HG03558 (cell line): ENCODE measurements at regions not wholly inside any gene's neighbourhood (a gene's known extent, or its start where the extent isn't known, plus 50 kb on each side); places are given as distances from the start of the nearest gene placed in this dataset.
"Not testable (repeated sequence)": the region's sequence is repeated elsewhere in the genome, so short reads cannot be mapped to it uniquely, and the experiment has no call there.

ENCODE experiments used
- ATAC-seq: cut with Tn5 transposase; IDR thresholded peaks from one replicate; pipeline ENCODE4 v1.9.1; 2021; ENCODE audit warnings: moderate number of reproducible peaks; ENCODE audit not compliant: unreplicated experiment; ENCODE audit errors: extremely low read depth

DNA sequence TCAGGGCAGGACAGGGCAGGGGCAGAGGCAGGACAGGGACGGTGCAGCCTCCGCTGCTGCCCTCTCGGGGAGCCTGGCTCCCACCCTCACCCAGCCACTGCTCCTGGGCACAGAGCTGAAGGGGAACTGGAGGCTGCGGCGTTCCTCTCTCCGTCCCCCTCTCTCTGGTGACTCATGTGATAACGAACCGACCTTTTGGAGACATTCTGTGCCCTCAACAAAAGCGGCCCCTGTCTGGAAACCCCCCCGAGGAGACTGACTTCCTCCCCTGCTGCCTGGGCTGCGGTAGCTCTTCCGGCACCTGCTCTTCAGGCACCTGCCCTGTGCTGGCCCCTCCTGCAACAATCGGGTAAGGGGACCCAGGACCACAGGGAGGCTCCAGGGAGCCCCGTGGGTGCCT is 5419.6 kb upstream of the TPTE start:
- ATAC-seq, result not testable (repeated sequence)

DNA sequence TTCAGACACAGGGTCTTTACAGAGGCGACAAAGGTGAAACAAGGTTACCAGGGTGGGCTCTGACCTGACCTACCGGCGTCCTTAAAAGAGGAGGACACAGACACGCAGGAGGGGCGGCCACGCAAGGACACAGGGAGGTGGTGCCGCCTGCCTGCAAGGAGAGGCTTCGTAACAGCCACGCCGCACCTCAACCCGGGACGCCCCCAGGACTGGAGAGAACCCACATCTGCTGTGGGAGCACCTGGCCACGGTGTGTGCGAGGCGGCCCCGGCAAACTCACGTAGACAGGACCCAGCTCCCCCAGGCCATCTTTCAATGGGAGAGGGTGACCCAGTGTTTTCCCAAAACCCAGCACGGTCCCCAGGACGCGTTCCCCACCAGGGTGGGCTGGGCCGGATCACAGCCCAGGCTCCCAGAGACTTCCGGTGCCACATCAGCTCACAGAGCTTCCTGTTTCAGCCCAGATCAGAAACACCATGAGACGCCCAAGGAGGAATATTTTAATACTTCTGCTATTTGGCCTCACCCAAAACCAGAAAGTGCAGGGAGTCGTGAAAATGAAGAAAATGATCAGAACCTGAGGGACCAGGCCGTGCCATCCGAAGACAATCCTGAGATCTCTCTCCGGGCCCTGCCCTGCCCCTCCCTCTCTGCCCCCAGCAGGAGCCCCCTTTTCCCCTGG is 5417.4 kb upstream of the TPTE start:
- ATAC-seq, result not testable (repeated sequence)

DNA sequence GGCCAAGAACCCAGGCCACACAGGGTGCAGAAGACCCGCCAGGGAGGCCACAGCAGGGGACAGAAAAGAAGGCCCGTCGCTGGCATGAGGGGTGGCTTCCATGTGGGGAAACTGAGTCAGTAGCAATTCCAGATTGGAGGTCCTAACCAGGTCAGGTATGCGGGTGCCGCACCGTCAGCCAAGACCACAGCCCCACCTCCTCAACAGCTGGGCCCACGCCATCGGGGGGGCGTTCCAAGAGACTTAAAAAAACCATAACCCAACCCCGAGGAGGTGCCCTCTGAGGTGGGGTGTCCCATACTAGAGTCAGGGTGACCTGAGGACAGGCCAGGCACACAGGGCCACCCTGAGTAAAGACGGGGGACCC is 5416.8 kb upstream of the TPTE start:
- not testable (repeated sequence) for ATAC-seq

DNA sequence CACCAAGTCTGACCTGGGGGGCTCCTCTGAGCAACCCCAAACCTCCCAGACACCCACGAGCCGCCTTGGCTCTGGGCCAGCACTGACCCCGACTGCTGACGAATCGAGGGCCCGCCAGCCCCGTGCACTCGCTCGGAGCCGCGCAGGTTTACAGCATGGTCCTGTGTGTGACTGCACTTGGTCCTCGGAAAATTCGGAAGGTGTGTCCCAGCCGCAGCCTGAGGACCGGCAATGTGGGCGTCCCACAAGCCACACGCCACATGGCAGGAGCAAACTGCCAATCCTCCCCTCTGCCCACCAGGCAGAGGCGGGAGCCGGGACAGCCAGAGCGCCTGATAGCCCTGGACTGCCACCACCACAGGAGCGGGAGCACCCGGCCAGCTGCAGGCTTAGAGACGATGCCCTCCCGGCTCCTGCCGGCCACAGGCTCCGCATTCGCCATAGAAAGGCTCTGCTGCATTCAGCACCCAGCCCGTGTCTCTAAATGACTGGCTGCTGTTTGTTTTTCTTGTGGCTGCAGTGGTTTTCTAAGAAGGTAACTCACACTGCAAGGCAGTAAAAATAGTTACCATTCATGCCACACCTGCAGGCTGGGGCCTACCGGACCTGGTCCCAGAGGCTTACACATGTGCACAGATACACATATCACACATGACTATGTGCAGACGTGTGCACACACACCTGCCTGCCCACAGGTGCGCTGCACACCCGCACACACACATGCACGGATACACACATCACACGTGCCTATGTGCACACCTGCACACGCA is 5415.3 kb upstream of the TPTE start:
- ATAC-seq, result not testable (repeated sequence)

DNA sequence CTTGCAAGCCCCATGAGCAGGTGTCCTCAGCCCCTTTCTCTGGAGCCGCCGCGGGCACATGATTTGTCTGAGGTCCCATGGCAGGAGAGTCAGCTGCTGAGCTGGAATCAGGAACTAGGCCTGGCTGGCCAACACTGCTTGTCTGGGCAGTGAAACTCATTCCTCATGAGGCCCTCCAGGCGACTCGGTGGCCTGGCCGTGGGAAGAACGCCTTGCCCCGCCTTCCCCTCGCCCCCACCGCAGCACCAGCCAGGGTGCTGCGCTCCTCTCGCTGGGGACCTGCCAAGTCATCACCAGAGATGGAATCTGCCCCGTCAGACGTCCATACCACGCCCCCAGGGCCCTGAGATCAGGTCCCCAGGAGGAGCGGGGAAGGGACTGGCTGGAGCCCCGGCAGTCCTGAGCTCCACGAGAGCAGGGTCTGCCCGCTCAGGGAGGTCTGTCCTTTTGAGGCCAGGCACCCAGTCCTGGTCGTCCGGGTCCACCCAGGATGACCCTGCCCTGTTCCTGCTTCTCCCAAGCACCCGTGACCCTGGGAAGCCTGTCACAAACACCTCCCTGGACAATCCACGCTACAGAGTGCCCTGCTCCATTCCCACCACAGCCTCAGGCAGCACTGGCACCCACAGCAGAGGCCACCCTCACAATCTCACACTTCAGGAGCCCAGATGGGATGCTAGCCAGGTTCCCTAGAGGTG is 5414.5 kb upstream of the TPTE start:
- ATAC-seq, result not testable (repeated sequence)

DNA sequence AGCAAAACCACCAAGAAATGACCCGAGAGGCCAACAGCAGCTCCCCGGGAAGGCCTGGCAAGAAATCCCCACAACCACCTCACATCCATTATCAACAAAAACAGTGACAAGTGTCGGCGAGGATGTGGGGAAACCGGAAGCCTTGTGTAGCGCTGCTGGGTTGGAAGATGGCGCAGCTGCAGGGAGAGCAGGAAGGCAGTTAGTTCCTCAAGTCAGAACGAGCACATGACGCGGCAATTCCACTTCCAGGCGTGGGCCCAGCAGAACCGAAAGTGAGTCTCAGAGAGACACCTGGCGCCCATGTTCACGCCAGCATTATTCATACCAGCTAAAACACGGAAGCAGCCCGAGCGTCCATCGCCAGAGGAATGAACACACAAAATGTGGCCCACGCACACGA is 5413.7 kb upstream of the TPTE start:
- ATAC-seq, result not testable (repeated sequence)

DNA sequence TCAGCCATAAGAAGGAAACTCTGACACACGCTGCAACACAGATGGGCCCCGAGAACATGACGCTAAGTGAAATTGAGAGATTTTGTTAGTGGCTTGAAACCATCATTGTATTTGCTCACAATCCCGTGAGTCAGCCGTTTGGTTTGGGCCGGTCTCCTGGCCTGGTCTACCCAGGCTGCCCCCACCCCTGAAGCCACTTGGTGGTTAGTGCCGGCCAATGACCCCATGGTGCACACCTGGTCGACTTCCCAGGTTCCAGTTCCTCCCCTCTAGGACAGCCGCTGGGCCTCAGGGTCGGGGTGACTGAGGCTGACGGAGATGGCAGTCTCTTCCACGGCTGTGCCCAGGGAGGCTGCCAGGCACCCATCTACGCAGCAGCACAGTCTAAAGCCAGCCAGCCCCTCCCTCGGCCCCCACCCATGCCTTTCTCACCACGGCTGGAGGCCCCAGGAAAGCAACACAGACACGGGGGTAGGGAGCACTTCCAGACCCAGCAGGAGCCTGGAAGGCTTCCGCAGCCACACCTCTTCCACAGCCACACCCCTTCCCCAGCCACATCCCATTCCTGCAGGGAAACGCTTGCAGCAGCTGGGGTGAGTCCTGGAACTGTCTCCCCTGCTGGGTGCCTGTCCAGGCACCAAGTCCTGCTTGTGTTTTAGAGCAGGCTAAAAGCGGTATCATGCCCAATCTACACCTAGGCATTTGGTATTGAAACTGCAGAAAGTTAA is 5413.2 kb upstream of the TPTE start:
- ATAC-seq, result not testable (repeated sequence)

DNA sequence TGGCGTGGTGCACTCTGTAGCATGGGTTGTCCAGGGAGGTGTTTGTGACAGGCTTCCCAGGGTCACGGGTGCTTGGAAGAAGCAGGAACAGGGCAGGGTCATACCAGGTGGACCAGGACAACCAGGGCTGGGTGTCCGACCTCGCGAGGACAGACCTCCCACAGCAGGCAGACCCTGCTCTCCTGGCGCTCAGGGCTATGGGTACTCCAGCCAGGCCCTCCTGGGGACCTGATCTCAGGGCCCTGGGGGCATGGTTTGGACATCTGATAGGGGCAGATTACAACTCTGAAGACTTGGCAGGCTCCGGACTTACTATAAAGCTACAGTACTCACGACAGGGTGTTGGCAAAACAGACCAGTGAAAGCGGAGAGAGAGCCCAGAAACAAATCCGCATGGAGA is 5410.2 kb upstream of the TPTE start:
- ATAC-seq, result not testable (repeated sequence)

DNA sequence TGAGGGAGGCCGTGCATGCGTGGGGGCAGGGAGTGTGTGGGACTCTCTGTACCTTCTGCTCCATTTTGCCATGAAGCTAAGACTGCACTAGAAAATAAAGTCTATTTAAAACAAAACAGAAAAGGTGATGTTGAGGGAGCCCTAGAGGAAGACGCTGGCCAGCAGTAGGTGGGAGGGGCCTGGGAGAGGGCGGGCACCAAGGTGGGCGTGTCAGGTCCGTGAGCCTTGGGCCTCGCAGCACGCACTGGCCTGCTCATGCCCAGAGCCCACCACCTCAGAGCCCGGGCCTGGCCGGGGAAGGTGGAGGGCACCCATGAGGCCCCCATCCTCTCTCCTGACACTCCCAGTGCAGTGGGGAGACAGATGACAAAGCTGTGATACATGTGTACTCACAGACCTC is 5408.3 kb upstream of the TPTE start:
- ATAC-seq, result not testable (repeated sequence)

DNA sequence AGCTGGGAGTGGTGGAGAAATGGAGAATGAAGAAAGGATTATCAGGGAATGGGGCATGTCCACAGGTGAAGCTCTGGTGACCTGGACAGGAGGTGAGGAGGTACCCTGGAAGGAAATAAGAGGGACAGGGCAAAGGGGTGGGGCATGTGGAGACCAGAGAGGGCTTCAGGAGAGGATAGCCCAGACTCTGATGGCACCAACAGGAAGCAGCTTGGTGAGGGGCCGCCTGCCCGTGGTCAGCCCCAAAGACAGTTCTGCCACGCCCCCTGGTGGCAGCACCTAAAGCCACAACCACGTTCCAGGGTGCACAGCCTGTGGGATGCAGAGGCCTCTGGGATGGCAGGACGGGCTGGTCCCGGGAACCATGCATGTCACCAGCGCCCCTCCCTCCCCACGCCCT is 5406.9 kb upstream of the TPTE start:
- ATAC-seq, result not testable (repeated sequence)

DNA sequence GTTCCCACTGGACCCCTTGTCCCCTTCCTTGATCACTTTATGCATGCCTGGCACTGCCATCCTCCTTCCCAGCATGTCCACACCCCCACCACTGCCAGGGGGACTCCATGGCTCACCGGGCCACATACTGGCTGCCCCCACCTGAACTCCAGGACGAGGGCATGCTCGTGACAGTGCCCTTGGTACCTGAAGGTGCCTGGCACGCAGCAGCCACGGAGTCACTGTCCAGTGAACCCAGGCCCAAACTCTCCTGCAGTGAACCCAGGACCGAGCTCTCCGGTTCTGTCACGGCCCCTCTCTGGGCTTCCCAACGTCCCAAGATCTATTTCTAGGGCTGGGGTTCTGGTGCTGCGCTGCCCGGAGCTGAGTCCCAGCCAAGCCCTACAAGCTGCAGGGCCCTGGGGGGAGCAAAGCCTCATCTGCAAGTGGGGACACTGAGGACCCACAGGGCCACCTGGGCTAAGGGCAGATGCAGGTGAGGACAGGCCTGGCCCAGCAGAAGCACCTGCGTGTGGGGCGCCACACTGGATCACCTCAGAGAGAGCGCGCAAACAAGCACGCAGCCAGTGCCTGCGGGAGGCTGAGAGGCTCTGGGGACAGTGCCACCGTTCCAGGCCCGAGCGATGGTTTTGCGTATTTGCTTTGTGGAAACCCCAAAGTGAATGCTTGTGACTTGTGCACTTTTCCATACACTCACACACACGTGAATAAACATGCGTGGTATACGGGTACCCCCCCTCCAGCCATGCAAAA is 5406.3 kb upstream of the TPTE start:
- ATAC-seq, result not testable (repeated sequence)

DNA sequence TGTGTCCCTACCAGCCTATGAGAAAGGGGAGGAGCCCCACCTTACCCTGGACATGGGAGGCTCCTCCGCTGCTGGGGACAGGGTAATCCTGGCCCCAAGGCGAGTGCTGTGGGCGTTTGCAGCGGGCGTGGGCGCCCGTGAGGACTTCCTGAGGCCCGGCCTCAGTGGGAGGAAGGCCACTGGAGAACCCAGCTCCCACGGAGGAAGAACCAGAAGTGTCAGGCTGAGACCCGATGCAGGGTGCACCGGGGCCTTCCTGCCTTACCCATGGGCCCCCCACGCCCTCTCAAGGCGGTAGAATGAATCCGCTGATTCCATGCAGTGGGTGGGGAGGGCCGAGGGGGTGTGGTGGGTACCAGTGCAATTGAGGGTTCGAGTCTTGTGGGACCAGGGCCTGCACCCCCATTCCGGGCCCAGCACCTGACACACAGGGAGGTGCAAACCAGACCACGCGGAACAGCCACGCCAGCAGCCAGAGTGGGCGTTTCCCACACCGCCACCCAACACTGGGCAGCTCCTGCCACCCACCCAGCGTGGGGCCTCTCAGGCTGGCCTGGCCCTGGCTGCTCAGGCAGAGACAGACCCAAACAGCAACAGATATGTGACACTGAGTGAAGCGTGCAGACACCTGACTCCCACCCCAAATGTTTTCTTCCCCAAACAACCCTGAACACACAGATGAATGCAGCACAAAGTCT is 5405.6 kb upstream of the TPTE start:
- not testable (repeated sequence) for ATAC-seq

DNA sequence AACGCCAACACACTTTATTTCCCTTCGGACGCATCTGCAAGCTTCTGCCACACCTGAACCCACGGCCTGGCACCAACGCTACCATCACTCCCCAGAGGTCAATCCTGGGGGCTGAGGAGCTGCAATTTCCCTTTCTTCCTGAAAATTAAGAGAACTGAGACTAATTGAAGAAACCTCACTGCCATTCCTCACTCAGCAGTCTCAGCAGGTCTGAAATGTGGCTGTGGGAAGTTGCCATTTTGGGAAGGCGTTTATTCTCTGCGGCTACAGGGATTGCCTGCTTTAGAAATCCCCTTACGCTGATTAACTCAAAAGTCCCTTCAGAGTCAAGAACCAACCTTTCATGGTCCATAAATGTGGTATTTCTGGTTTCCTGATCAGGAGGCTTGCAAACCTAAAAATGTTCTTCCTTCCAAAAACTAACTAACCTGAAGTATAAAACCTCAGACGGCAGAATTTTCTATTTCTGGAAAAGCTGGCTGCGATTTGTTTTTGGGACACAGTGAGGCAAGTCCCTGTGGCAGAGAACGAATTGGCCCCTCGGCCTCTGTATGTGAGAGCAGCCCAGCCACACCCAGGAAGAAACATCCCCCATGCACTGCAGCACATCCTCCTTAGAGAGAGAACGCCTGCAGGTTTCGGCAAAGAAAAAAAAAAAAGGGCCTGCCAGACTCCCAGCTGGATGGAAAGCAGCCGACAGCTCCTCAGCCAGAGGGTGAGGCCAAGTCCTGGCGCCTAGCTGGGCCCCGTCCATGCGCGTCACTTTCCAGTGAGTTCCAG is 5404.8 kb upstream of the TPTE start:
- not testable (repeated sequence) for ATAC-seq

DNA sequence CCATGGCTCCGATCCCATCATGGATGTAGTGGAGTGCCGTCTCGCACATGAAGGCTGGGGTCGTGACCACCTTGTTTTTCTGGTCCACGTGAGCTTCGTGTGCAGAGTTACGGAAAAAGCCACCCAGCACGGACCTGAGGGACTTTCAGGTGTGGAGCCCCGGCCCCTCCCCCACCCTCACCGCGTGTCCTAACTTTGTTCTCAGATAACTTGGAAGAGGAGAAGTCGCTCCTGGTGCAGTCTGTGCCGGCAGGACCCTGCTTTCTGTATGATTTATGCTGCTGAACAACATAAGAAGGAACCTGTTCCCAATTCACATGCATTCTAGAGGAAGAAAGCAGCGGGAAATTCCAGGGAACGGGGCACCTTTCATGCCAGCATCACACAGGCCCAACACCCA is 5404.2 kb upstream of the TPTE start:
- not testable (repeated sequence) for ATAC-seq

DNA sequence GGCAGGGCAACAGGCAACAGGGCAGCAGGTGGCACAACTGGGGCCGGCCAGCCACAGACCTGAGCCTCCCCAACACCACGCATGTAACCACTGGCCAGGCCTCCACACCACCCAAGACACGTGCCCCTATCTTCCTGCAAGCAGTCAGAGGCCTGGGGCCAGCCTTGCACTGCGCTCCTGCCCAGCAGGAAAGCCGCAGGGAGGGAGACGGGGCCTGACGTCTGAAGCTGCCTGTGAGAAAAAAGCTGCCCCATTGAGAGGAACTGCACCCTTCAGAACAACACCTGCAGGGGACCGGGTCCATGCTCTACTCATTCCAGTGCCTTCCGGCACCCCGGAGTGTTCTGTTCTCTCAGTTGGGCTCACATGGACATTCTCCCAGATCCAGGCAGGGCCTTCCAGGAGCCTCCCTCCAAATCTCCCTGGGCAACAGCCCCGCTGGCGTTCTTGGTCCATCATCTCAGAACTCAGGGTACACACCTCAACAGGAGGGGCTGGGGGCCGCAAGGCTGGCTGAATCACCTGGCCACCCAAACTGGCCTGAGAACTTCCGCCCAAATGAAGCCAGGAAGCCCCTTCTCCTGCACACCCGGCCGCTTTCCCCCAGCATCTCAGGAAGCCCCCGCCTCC is 5403.6 kb upstream of the TPTE start:
- not testable (repeated sequence) for ATAC-seq

DNA sequence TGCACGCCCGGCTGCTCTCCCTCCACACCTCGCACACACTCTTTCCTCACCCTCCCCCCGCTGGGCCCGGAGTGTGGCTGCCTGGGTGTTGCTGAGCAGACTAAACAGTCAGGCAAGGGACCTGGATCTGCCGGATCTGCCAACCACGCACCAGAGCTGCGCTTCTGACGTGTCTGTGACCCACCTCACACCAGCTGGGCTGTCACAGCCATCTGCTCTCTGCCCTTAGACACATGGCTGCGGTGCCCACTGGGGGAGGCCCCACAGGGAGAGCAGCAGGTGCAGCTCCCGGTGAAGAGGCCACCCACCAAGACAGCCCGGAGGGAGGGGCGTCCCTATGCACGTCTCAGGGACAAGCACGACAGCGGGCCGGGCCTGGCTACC is 5403.1 kb upstream of the TPTE start:
- ATAC-seq, result not testable (repeated sequence)

DNA sequence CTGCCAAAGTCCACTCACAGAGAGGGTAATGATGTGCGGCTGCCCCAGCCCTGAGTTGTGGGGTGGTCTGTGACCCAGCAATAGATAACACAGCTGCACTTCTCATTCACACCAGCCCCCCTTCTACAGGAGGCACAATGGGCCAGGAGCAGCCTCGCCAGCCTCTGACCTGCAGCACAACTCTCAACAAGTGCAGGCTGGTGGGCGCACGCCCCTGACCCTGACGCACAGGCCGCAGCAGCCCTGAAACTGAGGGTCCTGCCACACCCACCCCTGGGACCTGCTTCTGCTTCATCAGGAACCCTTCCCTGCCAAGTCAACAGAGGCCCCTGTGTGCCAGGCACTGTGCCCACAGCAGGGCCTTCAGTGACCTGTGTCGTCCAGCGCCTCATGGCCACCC is 5402.2 kb upstream of the TPTE start:
- not testable (repeated sequence) for ATAC-seq

DNA sequence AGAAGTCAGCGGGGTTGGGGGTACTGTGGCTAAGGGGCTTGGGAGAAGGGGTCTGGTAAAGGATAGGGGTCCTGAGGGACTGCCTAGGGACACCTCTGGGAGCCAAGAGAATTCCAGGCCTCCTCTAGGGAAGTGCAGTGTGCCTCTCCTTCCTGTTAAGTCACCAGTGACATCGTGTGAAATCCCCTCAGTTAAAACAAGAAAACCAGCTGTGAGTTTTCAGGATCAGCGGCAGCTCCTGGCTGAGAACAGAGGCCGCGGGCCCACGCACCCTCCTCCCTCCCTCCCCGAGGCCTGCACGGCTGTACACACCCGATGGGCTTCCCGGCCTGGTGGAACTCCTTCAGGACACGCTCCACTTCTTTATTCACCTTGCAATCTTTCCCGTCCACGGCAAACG is 5400.0 kb upstream of the TPTE start:
- ATAC-seq, result not testable (repeated sequence)
